ENCODE measurements at regions not wholly inside any gene's neighbourhood (a gene's known extent, or its start where the extent isn't known, plus 50 kb on each side); places are given as distances from the start of the nearest gene placed in this dataset.

GRCh38 chr7:10855583-10855982 lies 118.1 kb upstream of the PHF14 start:
- no peaks in the 10 kb centered on the region for H3K4me1 Mint-ChIP-seq (ENCODE audit: low read depth)
- ChIA-PET POLR2A (no interaction called here), CTCF (no interaction called here)
- no peak overlapping the region for H3K27ac Mint-ChIP-seq
- DNase-seq (no peak), ATAC-seq (no peak)
- H3K27me3 Mint-ChIP-seq = peaks cover 3% of the 10 kb centered on the region
- TF ChIP-seq, protein P1, sequence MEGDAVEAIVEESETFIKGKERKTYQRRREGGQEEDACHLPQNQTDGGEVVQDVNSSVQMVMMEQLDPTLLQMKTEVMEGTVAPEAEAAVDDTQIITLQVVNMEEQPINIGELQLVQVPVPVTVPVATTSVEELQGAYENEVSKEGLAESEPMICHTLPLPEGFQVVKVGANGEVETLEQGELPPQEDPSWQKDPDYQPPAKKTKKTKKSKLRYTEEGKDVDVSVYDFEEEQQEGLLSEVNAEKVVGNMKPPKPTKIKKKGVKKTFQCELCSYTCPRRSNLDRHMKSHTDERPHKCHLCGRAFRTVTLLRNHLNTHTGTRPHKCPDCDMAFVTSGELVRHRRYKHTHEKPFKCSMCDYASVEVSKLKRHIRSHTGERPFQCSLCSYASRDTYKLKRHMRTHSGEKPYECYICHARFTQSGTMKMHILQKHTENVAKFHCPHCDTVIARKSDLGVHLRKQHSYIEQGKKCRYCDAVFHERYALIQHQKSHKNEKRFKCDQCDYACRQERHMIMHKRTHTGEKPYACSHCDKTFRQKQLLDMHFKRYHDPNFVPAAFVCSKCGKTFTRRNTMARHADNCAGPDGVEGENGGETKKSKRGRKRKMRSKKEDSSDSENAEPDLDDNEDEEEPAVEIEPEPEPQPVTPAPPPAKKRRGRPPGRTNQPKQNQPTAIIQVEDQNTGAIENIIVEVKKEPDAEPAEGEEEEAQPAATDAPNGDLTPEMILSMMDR (IDR thresholded peaks at IDR 0.05) = no peak
- H3K9me3 Mint-ChIP-seq = no peaks in the 10 kb centered on the region
- no peaks in the 10 kb centered on the region for H3K36me3 Mint-ChIP-seq (ENCODE audit: low read depth)
- no peak overlapping the region for H3K4me3 Mint-ChIP-seq
- intact Hi-C loops (cut with micrococcal nuclease) = no loop called here

DNA sequence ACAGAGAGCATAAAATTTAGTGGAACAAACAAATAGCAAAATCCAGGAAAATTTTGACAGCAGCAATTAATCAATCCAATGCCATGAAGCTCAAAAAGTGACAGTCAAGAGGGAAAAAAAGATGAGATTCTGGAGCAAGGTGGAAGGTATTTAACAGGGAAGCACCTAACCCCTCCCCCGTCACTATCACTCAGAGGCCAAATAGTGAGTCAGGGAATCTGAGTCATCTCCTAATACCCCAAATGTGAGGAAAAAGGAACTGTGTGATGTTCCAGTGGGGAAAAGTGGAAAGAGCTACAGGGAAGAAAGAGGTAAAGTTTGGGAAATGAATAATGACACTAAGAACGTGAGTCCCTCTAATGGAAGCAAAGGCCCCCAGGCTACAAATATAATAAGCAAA lies 113.2 kb upstream of the PHF14 start:
- POLR2A ChIA-PET = no interaction called here
- CTCF ChIA-PET = no interaction called here
- Mint-ChIP-seq H3K27ac (no peak overlapping the region), H3K36me3 (ENCODE audit: low read depth) (no peaks in the 10 kb centered on the region), H3K9me3 (no peaks in the 10 kb centered on the region), H3K4me1 (ENCODE audit: low read depth) (no peaks in the 10 kb centered on the region), H3K4me3 (no peak overlapping the region), H3K27me3 (peaks cover 3% of the 10 kb centered on the region)
- intact Hi-C loops (cut with micrococcal nuclease) = no loop called here
- DNase-seq (no peak), ATAC-seq (no peak)
- TF ChIP-seq, protein P1 (IDR thresholded peaks at IDR 0.05) = no peak

DNA sequence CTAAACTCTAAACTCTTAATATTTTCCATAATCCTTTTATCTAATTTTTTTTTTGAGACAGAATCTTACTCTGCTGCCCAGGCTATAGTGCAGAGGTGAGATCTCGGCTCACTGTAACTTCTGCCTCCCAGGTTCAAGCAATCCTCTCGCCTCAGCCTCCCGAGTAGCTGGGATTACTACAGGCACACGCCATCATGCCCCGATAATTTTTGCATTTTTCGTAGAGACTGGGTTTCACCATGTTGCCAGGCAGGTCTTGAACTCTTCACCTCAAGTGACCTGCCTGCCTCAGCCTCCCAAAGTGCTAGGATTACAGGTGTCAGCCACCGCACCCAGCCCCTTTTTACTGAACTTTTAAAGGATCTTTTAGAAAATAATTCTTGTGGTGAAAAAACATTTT lies 110.2 kb upstream of the PHF14 start:
- CTCF ChIA-PET = no interaction called here
- POLR2A ChIA-PET = interaction anchor here (1.3 kb wide), 1 partner anchor 15 kb away, joined by 4 read pairs; no protein-coding TSS in a partner anchor
- H3K9me3 Mint-ChIP-seq = no peaks in the 10 kb centered on the region
- no peak for ATAC-seq
- H3K27ac Mint-ChIP-seq = no peak overlapping the region
- TF ChIP-seq, protein P1 (IDR thresholded peaks at IDR 0.05) = no peak
- H3K4me3 Mint-ChIP-seq = no peak overlapping the region
- DNase-seq = no peak
- peaks cover 3% of the 10 kb centered on the region for H3K27me3 Mint-ChIP-seq
- H3K4me1 Mint-ChIP-seq (ENCODE audit: low read depth) = no peaks in the 10 kb centered on the region
- intact Hi-C loops (cut with micrococcal nuclease) = no loop called here
- H3K36me3 Mint-ChIP-seq (ENCODE audit: low read depth) = no peaks in the 10 kb centered on the region

GRCh38 chr7:10874666-10875065 lies 99.0 kb upstream of the PHF14 start:
- Mint-ChIP-seq H3K9me3 (no peaks in the 10 kb centered on the region), H3K4me3 (no peak overlapping the region)
- CTCF ChIA-PET = no interaction called here

GRCh38 chr7:10875080-10875479 lies 98.6 kb upstream of the PHF14 start:
- intact Hi-C loops (cut with micrococcal nuclease) = no loop called here
- H3K4me1 Mint-ChIP-seq (ENCODE audit: low read depth) = no peaks in the 10 kb centered on the region
- POLR2A ChIA-PET = no interaction called here
- H3K27ac Mint-ChIP-seq = no peak overlapping the region
- CTCF ChIA-PET = no interaction called here
- no peak overlapping the region for H3K4me3 Mint-ChIP-seq
- peaks cover 17% of the 10 kb centered on the region for H3K27me3 Mint-ChIP-seq
- no peaks in the 10 kb centered on the region for H3K36me3 Mint-ChIP-seq (ENCODE audit: low read depth)
- no peak for DNase-seq
- TF ChIP-seq, protein P1 (IDR thresholded peaks at IDR 0.05) = no peak
- H3K9me3 Mint-ChIP-seq = no peaks in the 10 kb centered on the region
- ATAC-seq = no peak

More at GRCh38 chr7:10874666-10875065, 99.0 kb upstream of the PHF14 start:
- no peak for DNase-seq
- POLR2A ChIA-PET = no interaction called here
- Mint-ChIP-seq H3K36me3 (ENCODE audit: low read depth) (no peaks in the 10 kb centered on the region), H3K27me3 (peaks cover 17% of the 10 kb centered on the region), H3K27ac (no peak overlapping the region), H3K4me1 (ENCODE audit: low read depth) (no peaks in the 10 kb centered on the region)
- no peak for ATAC-seq
- intact Hi-C loops (cut with micrococcal nuclease) = no loop called here
- TF ChIP-seq, protein P1 (IDR thresholded peaks at IDR 0.05) = no peak
